K562 (cell line): ENCODE measurements at regions not wholly inside any gene's neighbourhood (a gene's known extent, or its start where the extent isn't known, plus 50 kb on each side); places are given as distances from the start of the nearest gene placed in this dataset.
A peak's percentile ranks its signal among the peaks of the same experiment; 100 is the strongest.

ENCODE experiments used
- CREB5 ChIP-seq: fragments of 250-450 bp; sonication (Bioruptor Pico); IDR thresholded peaks from 2 replicates; pipeline ENCODE4 v1.5.0; 2020; ENCODE audit warnings: mild to moderate bottlenecking
- EGR1 ChIP-seq: fragments of 450-650 bp; conservative IDR thresholded peaks from 2 replicates; pipeline ENCODE4 v1.6.1; 2017; ENCODE audit warnings: mild to moderate bottlenecking
- FOXK2 ChIP-seq, 2 experiments: fragments of 450-650 bp; IDR thresholded peaks in 1 of 2; conservative IDR thresholded peaks in 1 of 2; 2 replicates each; pipeline ENCODE4 v1.6.1; 2016; ENCODE audit warnings: low read depth in 2 of 2, mild to moderate bottlenecking in 1 of 2
- GTF3C2 ChIP-seq: IDR thresholded peaks from 3 replicates; pipeline ENCODE4 v1.6.1; 2011; ENCODE audit warnings: borderline replicate concordance, mild to moderate bottlenecking, moderate library complexity; ENCODE audit not compliant: insufficient read length; ENCODE audit errors: extremely low read depth
- JUNB ChIP-seq: fragments of 450-650 bp; formaldehyde crosslinking; conservative IDR thresholded peaks from 2 replicates; pipeline ENCODE4 v1.4.0; 2020; ENCODE audit warnings: mild to moderate bottlenecking
- MAFK ChIP-seq: IDR thresholded peaks from 2 replicates; pipeline ENCODE4 v1.6.1; 2011; ENCODE audit warnings: low read length, improper control_type of control experiment
- PATZ1 ChIP-seq: fragments of 250-450 bp; sonication (Bioruptor Pico); IDR thresholded peaks from 2 replicates; pipeline ENCODE4 v1.5.0; 2020; ENCODE audit warnings: mild to moderate bottlenecking, borderline replicate concordance
- RBM17 ChIP-seq: fragments of 200-400 bp; formaldehyde crosslinking; IDR thresholded peaks from 2 replicates; pipeline ENCODE4 v1.6.1; 2017; ENCODE audit warnings: low read depth, mild to moderate bottlenecking, low read length, borderline replicate concordance
- SAFB ChIP-seq: fragments of 200-400 bp; formaldehyde crosslinking; IDR thresholded peaks from 2 replicates; pipeline ENCODE4 v1.6.1; 2017; ENCODE audit warnings: low read depth, low read length, borderline replicate concordance
- SIN3B ChIP-seq: fragments of 450-650 bp; IDR thresholded peaks from 2 replicates; pipeline ENCODE4 v1.6.1; 2017; ENCODE audit warnings: low read depth, mild to moderate bottlenecking, moderate library complexity
- STAG1 ChIP-seq: sonication (generic); formaldehyde crosslinking; IDR thresholded peaks from 2 replicates; pipeline ENCODE4 v1.5.0; 2020; ENCODE audit warnings: missing genetic modification reagents, borderline replicate concordance
- TOE1 ChIP-seq, 2 experiments: fragments of 450-650 bp in 1 of 2; sonication (generic) in 1 of 2; formaldehyde crosslinking in 1 of 2; IDR thresholded peaks; 2 replicates each; pipeline versions ENCODE4 v1.7.1 to v1.8.0; 2016 to 2022; ENCODE audit warnings: borderline replicate concordance in 2 of 2, mild to moderate bottlenecking in 2 of 2, antibody characterized with exemption in 1 of 2, inconsistent platforms in 1 of 2, low read depth in 1 of 2, missing genetic modification reagents in 1 of 2, moderate library complexity in 1 of 2
- TSHZ1 ChIP-seq: fragments of 250-450 bp; sonication (Bioruptor Pico); IDR thresholded peaks from 2 replicates; pipeline ENCODE4 v1.4.0; 2020; ENCODE audit warnings: mild to moderate bottlenecking, moderate library complexity
- ZBTB26 ChIP-seq: fragments of 450-650 bp; formaldehyde crosslinking; IDR thresholded peaks from 2 replicates; pipeline ENCODE4 v1.4.0; 2022; ENCODE audit warnings: missing genetic modification characterization
- ZBTB7A ChIP-seq: IDR thresholded peaks from 2 replicates; pipeline ENCODE4 v1.6.1; 2011; ENCODE audit warnings: low read depth, mild to moderate bottlenecking, low read length, moderate library complexity, borderline replicate concordance; ENCODE audit not compliant: control insufficient read depth
- ZNF431 ChIP-seq: sonication (generic); formaldehyde crosslinking; IDR thresholded peaks from 2 replicates; pipeline ENCODE4 v1.8.0; 2022; ENCODE audit warnings: mild to moderate bottlenecking, missing genetic modification reagents

- TF ChIP-seq EGR1 = no peak
- no peak for TF ChIP-seq SAFB
- TF ChIP-seq RBM17 = no peak
- TF ChIP-seq SIN3B = no peak
- TF ChIP-seq JUNB = no peak
- no peak for TF ChIP-seq TSHZ1 (CRISPR knock-in tag)
- TF ChIP-seq ZNF431 = no peak
- no peak for TF ChIP-seq MAFK
- TF ChIP-seq FOXK2 (conservative IDR thresholded peaks at IDR 0.05 in 1 of 2, IDR thresholded peaks at IDR 0.05 in 1 of 2; ENCODE audit: low read depth in 2 of 2) = peak; percentile 47 to 62; a peak in 3 of 4 replicates
- TF ChIP-seq GTF3C2 = no peak
- no peak for TF ChIP-seq CREB5 (CRISPR knock-in tag)
- TF ChIP-seq TOE1 (IDR thresholded peaks at IDR 0.05; ENCODE audit: borderline replicate concordance) = peak; percentile 36; the same call in 1 of the 2 replicates
- TF ChIP-seq TOE1 (CRISPR knock-in tag; IDR thresholded peaks at IDR 0.05; ENCODE audit: borderline replicate concordance, low read depth) = no peak
- no peak for TF ChIP-seq STAG1 (CRISPR knock-in tag)
- no peak for TF ChIP-seq ZBTB7A
- no peak for TF ChIP-seq PATZ1 (CRISPR knock-in tag)
- no peak for TF ChIP-seq ZBTB26 (CRISPR knock-in tag)
Measured at GRCh38 chr12:93115198-93115601, 186.1 kb upstream of the EEA1 start (continued).
